SK-N-SH treated with all-trans-retinoic acid at 6 μM for 48 hours (cell line): ENCODE measurements at regions not wholly inside any gene's neighbourhood (a gene's known extent, or its start where the extent isn't known, plus 50 kb on each side); places are given as distances from the start of the nearest gene placed in this dataset.

Experiments
- ARNTL ChIP-seq: fragments of 450-650 bp; formaldehyde crosslinking; IDR thresholded peaks from 2 replicates; pipeline ENCODE4 v1.5.0; 2020; ENCODE audit warnings: low read depth, mild to moderate bottlenecking, moderate library complexity, borderline replicate concordance
- CSDC2 ChIP-seq: fragments of 250-450 bp; sonication (Bioruptor Pico); IDR thresholded peaks from 2 replicates; pipeline ENCODE4 v1.5.0; 2020; ENCODE audit warnings: mild to moderate bottlenecking, moderate library complexity
- GLIS3 ChIP-seq: fragments of 250-450 bp; sonication (Bioruptor Pico); IDR thresholded peaks from 2 replicates; pipeline ENCODE4 v1.5.0; 2020; ENCODE audit warnings: mild to moderate bottlenecking, moderate library complexity
- OSR1 ChIP-seq: fragments of 250-450 bp; sonication (Bioruptor Pico); IDR thresholded peaks from 2 replicates; pipeline ENCODE4 v1.8.0; 2022; ENCODE audit warnings: moderate library complexity, mild to moderate bottlenecking, inconsistent platforms
- PATZ1 ChIP-seq: fragments of 250-450 bp; sonication (Bioruptor Pico); IDR thresholded peaks from 2 replicates; pipeline ENCODE4 v1.8.0; 2020; ENCODE audit warnings: mild to moderate bottlenecking, moderate library complexity, borderline replicate concordance
- POU6F1 ChIP-seq: fragments of 250-450 bp; sonication (Bioruptor Pico); IDR thresholded peaks from 2 replicates; pipeline ENCODE4 v1.8.0; 2021; ENCODE audit warnings: low read depth, mild to moderate bottlenecking, moderate library complexity, borderline replicate concordance
- PPARA ChIP-seq: fragments of 250-450 bp; sonication (Bioruptor Pico); IDR thresholded peaks from 2 replicates; pipeline ENCODE4 v1.5.0; 2020; ENCODE audit warnings: mild to moderate bottlenecking, borderline replicate concordance
- TCF4 ChIP-seq: fragments of 250-450 bp; sonication (Bioruptor Pico); IDR thresholded peaks from 2 replicates; pipeline ENCODE4 v1.8.0; 2021; ENCODE audit warnings: mild to moderate bottlenecking, moderate library complexity, borderline replicate concordance
- ZC3H10 ChIP-seq: fragments of 250-450 bp; sonication (Bioruptor Pico); IDR thresholded peaks from 2 replicates; pipeline ENCODE4 v1.5.1; 2021; ENCODE audit warnings: mild to moderate bottlenecking, moderate library complexity
- ZFP3 ChIP-seq: fragments of 250-450 bp; sonication (Bioruptor Pico); IDR thresholded peaks from 2 replicates; pipeline ENCODE4 v1.5.0; 2020; ENCODE audit warnings: mild to moderate bottlenecking, moderate library complexity
- ZFP30 ChIP-seq: fragments of 450-650 bp; formaldehyde crosslinking; IDR thresholded peaks from 2 replicates; pipeline ENCODE4 v1.5.0; 2022; ENCODE audit warnings: mild to moderate bottlenecking, moderate library complexity
- ZNF70 ChIP-seq: fragments of 450-650 bp; formaldehyde crosslinking; IDR thresholded peaks from 2 replicates; pipeline ENCODE4 v1.5.0; 2020; ENCODE audit warnings: mild to moderate bottlenecking, moderate library complexity

- TF ChIP-seq ZFP3 (no peak), POU6F1 (no peak), GLIS3 (CRISPR knock-in tag) (no peak), OSR1 (no peak), PATZ1 (no peak), ARNTL (CRISPR knock-in tag) (no peak), CSDC2 (CRISPR knock-in tag) (no peak), TCF4 (no peak), PPARA (CRISPR knock-in tag) (no peak), ZFP30 (CRISPR knock-in tag) (no peak), ZC3H10 (CRISPR knock-in tag) (no peak), ZNF70 (CRISPR knock-in tag) (no peak)
Measured at GRCh38 chr4:123954220-123954619, 557.6 kb downstream of the SPRY1 start.
